HG02588 (cell line): ENCODE measurements at regions not wholly inside any gene's neighbourhood (a gene's known extent, or its start where the extent isn't known, plus 50 kb on each side); places are given as distances from the start of the nearest gene placed in this dataset.

Experiments used
- ATAC-seq: cut with Tn5 transposase; IDR thresholded peaks from one replicate; pipeline ENCODE4 v1.9.1; 2021; ENCODE audit warnings: mild to moderate bottlenecking, moderate library complexity; ENCODE audit not compliant: unreplicated experiment

DNA sequence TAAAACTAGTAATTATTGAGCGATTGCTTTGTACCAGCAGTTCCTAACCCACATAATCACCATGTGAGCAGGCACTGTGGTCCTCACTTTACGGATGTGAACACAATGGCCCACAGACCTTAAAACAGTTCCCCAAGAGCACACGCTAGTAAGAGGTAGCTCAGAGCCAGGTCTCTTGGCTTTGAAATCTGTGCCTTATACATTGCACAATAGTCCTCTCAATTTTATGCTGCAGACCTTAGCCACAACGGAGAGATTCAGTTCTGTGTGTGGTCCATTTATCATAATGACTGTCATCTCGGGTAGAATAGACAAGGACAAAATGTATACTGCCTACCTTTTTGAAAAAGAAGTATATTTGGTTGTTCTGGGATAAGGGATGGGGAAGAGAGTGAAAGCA is 289.0 kb upstream of the ANKRD55 start:
- ATAC-seq = no peak

DNA sequence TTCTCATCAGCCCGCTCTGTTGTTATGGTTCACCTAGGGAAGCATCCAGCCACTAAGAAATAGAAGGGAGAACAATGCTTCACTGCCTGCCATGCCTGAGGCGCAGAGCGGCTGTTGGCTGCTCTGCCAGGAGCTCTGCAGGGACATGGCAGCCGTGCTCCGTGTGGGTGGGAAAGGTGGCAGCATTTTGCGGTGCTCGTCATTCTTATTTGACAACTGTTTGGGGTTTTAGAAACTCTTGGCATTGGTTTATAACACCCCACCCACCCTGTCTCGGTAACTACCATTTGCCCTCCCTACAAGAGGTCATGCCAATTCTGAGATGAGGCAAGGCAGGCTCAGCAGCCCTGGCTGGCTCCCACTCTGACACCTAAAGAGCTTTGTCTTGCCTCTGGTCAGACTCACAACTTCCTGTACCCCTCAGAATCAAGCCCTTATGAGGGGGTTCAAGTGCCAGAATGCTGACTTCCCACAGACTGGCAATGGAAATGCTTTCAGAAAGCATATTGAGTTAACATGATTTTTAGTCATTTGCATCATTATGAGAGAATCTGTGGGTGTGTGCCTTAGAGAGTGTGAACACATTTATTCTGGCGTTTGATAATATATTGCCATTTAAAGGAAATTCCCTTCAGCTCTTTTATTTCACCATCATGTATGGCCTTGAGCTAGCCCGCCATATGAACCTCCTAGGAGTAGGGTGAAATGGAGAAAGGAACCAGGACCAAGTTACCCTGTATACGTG is 288.0 kb upstream of the ANKRD55 start:
- ATAC-seq = no peak

- no peak for ATAC-seq
Measured at GRCh38 chr5:56518820-56519219, 285.7 kb upstream of the ANKRD55 start.

- ATAC-seq = no peak
Measured at GRCh38 chr5:56517011-56517416, 283.9 kb upstream of the ANKRD55 start.

- ATAC-seq = no peak
Measured at GRCh38 chr5:56516441-56516840, 283.3 kb upstream of the ANKRD55 start.

DNA sequence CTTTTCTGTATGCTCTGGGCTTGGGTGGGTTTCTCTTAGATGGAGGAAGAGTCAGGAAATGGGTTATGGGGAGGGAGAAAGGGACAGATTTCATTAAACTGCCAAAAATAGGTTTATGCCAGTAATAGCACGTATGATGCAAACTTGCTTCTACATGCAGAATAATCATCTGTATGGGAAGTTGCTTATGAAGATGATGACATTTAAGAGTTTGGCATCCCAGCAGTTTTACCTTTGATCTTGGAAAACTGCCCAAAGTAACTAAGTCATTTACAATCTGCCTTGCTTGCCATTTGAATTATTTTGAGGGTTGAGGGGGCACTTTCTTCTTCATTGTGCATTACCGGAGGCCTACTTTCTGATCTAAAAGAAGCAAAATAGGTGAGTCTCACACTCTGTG is 282.9 kb upstream of the ANKRD55 start:
- no peak for ATAC-seq

DNA sequence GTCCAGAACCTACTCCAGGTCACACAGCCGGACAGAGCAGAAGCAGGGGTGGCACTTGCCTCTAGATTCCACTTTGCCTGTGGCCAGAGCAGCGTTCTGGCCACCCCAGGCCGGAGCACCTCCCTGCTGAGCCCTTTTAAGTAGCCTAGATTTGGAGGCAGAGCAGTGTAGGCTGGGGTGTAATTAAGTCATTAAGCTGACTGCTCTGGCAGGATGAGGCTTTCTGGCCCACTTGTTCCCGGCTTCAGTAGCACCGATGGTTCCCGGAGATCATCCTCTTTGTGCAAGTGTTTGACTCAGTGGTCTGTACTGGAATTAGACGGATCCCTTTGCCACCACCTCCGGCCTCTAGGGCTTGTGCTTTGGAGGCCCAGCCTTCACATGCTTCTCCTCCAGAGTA is 281.9 kb upstream of the ANKRD55 start:
- ATAC-seq = no peak

- no peak for ATAC-seq
Measured at GRCh38 chr5:56514245-56514644, 281.1 kb upstream of the ANKRD55 start.

DNA sequence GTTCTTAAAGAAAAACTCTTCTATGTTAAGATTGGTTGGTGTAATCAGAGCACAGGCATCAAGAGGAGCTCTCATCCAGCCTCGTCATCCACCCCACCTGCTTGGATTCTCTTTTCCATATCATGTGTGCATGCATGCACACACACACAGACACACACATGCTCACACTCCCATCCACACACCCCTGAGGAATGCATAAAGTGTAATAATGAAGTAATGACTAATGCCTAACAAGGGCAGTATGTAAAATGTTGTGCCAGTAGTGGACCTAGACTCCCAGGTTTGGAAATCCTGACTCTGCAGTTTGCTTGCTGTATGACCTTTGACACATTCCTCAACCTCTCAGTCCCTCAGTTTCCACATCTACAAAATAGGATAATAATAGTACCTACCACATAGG is 280.0 kb upstream of the ANKRD55 start:
- no peak for ATAC-seq

DNA sequence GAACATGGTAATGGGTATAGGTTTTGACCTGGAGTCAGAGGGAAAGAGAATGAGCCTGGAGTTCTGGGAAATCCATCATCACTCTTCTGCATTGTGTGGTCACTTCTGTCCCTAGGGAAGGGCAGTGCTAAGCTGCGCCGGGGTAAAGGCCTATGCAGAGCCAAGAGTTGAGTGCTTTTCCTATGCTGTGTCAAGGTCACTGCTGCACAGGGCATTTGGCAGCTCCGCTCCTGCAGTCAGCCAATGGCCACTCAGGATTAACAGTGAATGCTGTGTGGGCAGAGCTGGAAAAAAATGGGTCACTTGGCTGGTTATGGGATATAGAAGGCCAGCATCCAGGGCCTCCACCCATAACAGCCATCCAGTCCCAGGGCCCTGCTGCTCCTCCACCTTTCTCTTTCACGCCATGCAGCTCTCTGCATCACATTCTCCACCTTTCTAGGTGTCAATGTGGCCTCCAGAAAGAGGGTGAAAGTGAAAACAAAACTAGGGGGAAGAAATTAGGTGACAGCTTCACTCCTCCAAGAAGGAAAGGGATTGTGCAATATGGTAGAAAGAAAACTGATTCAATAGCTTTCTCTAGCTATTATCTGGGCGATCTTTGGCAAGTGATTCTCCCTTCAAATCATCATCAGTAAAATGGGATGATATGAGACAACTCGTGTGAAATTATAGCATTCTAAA is 279.3 kb upstream of the ANKRD55 start:
- no peak for ATAC-seq

GRCh38 chr5:56511326-56511841 is 278.3 kb upstream of the ANKRD55 start:
- ATAC-seq = no peak

- ATAC-seq = no peak
Measured at GRCh38 chr5:56508249-56508648, 275.1 kb upstream of the ANKRD55 start.

DNA sequence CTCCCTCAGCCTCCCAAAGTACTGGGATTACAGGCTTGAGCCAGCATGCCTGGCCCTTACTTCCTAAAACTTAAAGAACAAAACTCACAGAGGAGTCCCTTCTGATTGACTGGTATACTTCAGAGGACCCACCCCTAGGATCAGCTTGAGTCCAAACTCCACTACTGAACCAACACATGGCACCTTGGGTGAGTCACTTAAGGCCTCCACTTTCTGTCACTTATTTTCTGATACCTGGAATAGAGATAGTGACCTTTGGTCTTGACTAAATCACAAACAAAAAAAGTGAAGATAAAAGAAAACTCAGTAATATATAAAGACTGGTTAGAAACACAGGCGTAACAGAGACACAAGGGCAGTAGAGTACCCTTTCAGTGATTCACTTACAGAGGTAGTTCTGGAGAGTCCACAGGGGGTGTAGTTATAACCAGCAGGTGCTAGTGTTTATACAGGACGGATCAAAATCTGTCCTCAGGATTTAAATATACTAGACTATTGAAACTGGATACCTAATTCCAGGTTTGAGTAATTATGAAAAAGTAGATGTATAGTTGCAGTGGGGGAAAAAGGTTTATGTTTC is 274.3 kb upstream of the ANKRD55 start:
- ATAC-seq = no peak

GRCh38 chr5:56506211-56506965 is 273.3 kb upstream of the ANKRD55 start:
- no peak for ATAC-seq

DNA sequence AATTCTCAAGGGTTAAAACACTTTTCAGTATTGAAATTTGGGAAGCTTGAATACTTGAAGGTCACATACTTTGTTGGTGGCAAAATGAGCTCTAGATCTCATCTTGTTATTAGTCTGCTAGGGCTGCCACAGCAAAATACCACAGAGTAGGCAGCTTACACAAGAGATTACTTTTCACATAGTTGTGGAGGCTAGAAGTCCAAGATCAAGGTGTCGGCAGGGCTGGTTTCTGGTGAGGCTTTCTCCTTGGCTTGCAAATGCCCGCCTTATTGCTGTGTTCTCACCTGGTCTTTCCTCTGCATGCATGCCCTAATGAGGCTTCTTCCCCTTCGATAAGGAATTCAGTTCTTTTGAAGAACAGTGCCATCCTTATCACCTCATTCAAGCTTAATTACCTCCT is 270.8 kb upstream of the ANKRD55 start:
- ATAC-seq = no peak

DNA sequence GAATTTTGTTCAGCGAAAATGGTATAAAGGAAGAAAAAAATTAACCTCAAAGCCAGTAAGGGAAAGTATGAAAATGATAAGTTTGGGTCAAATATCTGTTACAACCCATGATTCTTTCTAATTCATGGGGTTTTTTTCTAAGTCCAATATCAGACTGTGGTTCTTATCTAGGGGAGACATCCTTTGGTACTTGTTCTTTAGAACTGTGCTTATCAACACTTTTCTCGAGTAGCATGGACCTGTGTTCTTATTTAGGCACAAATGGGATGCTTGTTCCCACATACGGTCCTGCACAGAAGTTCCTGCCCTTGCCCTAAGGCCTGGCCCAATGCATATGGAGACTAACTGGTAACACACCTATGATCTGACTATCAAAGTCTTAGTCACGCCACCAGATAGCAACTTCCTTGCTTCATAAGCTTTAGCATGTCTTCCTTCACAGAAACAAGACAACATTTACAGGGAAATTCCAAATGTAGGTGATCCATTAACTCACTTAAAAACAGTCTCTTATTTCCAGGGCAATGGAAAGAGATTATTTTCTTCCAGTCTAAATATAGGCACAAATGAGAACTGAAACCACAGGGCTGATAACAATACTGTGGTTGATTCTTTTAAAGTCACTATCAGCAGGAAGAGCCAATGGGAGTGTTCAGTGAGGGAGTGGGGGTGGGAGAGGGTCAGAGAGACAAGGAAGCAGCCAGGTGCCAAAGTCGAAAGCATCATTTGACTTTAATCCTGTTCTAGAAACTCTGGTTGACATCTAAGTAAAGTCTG is 268.8 kb upstream of the ANKRD55 start:
- no peak for ATAC-seq

DNA sequence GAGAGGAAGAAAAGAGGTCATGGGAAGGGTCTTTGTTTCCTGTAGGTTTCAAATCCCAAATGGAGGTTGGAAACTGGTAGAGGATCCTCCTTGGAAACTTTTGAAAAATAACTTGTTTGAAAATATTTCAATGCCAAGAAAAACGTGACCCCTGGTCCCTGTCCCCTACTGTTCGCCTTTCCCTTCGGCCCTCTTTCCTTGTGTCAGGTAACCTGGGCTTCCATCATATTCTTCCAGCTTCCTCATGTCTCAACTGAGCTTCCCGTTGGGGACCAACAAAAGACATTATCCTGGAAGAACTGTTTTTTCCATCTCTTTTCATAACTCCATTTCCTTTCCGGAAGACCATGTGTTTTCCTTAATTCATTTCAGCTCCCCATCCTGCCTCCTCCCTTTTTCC is 266.8 kb upstream of the ANKRD55 start:
- ATAC-seq = no peak

- ATAC-seq = no peak
Measured at GRCh38 chr5:56499491-56499890, 266.4 kb upstream of the ANKRD55 start.

DNA sequence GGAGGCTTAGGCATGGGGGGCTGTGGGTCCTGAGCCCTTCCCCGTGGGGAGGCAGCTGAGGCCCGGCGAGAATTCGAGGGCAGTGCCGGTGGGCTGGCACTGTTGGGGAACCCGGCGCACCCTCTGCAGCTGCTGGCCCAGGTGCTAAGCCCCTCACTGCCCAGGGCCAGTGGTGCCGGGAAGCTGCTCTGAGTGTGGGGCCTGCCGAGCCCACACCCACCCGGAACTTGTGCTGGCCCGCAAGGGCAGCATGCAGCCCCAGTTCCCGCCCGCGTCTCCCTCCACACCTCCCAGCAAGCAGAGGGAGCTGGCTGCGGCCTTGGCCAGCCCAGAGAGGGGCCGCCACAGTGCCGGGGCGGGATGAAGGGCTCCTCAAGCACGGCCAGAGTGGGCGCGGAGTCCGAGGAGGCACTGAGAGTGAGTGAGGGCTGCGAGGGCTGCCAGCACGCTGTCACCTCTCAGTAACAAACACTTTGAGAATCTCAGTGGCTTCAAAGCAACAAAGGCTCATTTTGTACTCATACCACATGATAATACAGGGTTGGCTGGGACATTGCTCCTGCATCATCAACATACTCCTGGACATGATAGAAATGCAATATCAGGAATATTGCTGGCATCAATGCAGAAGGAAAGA is 265.7 kb upstream of the ANKRD55 start:
- ATAC-seq = no peak

- ATAC-seq = no peak
Measured at GRCh38 chr5:56496581-56497063, 263.5 kb upstream of the ANKRD55 start.
